WTC11 (cell line): ENCODE measurements at regions not wholly inside any gene's neighbourhood (a gene's known extent, or its start where the extent isn't known, plus 50 kb on each side); places are given as distances from the start of the nearest gene placed in this dataset.

Source experiments
- ATAC-seq: fragments of 200-7000 bp; cut with Tn5 transposase; 2 replicates; pipeline ENCODE4 v1.10.0; 2021; ENCODE audit warnings: mild to moderate bottlenecking, moderate library complexity
- CTCF ChIA-PET: fragments of 300-600 bp; sonication (Branson Sonifier 250); formaldehyde crosslinking; loops from one replicate; lab custom pipeline; 2021; ENCODE audit warnings: antibody characterized with exemption; lab: Charles Lee
- POLR2A ChIA-PET: fragments of 350-600 bp; sonication (Branson Sonifier 250); formaldehyde crosslinking; loops from one replicate; lab custom pipeline; 2021; ENCODE audit warnings: antibody characterized with exemption; lab: Charles Lee
- DNase-seq: peaks from one replicate; pipeline ENCODE4 v3.0.0; 2021; ENCODE audit warnings: low spot score
- H3K27ac Mint-ChIP-seq: 2 replicates; pipeline ENCODE4 v1.8.0; 2021; ENCODE audit warnings: mixed read lengths
- H3K27me3 Mint-ChIP-seq: 2 replicates; pipeline ENCODE4 v1.8.0; 2021; ENCODE audit warnings: low read depth, mild to moderate bottlenecking, moderate library complexity, mixed read lengths
- H3K36me3 Mint-ChIP-seq: 2 replicates; pipeline ENCODE4 v1.8.0; 2021; ENCODE audit warnings: mixed read lengths
- H3K4me1 Mint-ChIP-seq: 2 replicates; pipeline ENCODE4 v1.8.0; 2022; ENCODE audit warnings: mixed read lengths
- H3K4me3 Mint-ChIP-seq: 2 replicates; pipeline ENCODE4 v1.8.0; 2021; ENCODE audit warnings: mild to moderate bottlenecking, moderate library complexity, mixed read lengths
- H3K9me3 Mint-ChIP-seq: 2 replicates; pipeline ENCODE4 v1.8.0; 2021; ENCODE audit warnings: mixed read lengths
- CREB1 ChIP-seq: sonication (generic); formaldehyde crosslinking; IDR thresholded peaks from 2 replicates; pipeline ENCODE4 v1.8.0; 2023; ENCODE audit warnings: mild to moderate bottlenecking, missing genetic modification reagents
- HMGA2 ChIP-seq: fragments of 250-450 bp; sonication (Bioruptor Pico); IDR thresholded peaks from 2 replicates; pipeline ENCODE4 v1.4.0; 2021; ENCODE audit warnings: mild to moderate bottlenecking, moderate library complexity
- IRF2 ChIP-seq: sonication (generic); formaldehyde crosslinking; IDR thresholded peaks from 2 replicates; pipeline ENCODE4 v1.8.0; 2022; ENCODE audit warnings: low read depth, missing genetic modification reagents, borderline replicate concordance
- SMAD4 ChIP-seq: sonication (generic); formaldehyde crosslinking; IDR thresholded peaks from 2 replicates; pipeline ENCODE4 v1.8.0; 2022; ENCODE audit warnings: mild to moderate bottlenecking, missing genetic modification reagents
- TEAD1 ChIP-seq: sonication (generic); formaldehyde crosslinking; IDR thresholded peaks from 2 replicates; pipeline ENCODE4 v1.8.0; 2022; ENCODE audit warnings: mild to moderate bottlenecking, missing genetic modification reagents
- TP53 ChIP-seq: sonication (generic); formaldehyde crosslinking; IDR thresholded peaks from 2 replicates; pipeline ENCODE4 v1.8.1; 2023; ENCODE audit warnings: mild to moderate bottlenecking, missing genetic modification reagents
- ZNF121 ChIP-seq: sonication (generic); formaldehyde crosslinking; IDR thresholded peaks from 2 replicates; pipeline ENCODE4 v1.8.0; 2023; ENCODE audit warnings: missing genetic modification reagents
- ZNF396 ChIP-seq: fragments of 250-450 bp; sonication (Bioruptor Pico); IDR thresholded peaks from 2 replicates; pipeline ENCODE4 v1.8.0; 2021; ENCODE audit warnings: mild to moderate bottlenecking, moderate library complexity, borderline replicate concordance
- ZNF671 ChIP-seq: fragments of 250-450 bp; sonication (Bioruptor Pico); IDR thresholded peaks from 2 replicates; pipeline ENCODE4 v1.8.0; 2021; ENCODE audit warnings: mild to moderate bottlenecking
- TF ChIP-seq, protein P1 (sequence below): sonication (generic); formaldehyde crosslinking; IDR thresholded peaks from 2 replicates; pipeline ENCODE4 v1.8.1; 2022; ENCODE audit warnings: missing genetic modification reagents, borderline replicate concordance
- TF ChIP-seq, protein P2 (sequence below): sonication (generic); formaldehyde crosslinking; IDR thresholded peaks from 2 replicates; pipeline ENCODE4 v1.8.1; 2022; ENCODE audit warnings: low read depth, mild to moderate bottlenecking, moderate library complexity, missing genetic modification reagents, borderline replicate concordance
- TF ChIP-seq, protein P3 (sequence below): sonication (generic); formaldehyde crosslinking; IDR thresholded peaks from 2 replicates; pipeline ENCODE4 v1.8.0; 2023; ENCODE audit warnings: mild to moderate bottlenecking, missing genetic modification reagents
- TF ChIP-seq, protein P4 (sequence below): sonication (generic); formaldehyde crosslinking; IDR thresholded peaks from 2 replicates; pipeline ENCODE4 v1.8.0; 2023; ENCODE audit warnings: missing genetic modification reagents, mild to moderate bottlenecking, borderline replicate concordance
- TF ChIP-seq, protein P5 (sequence below): sonication (generic); formaldehyde crosslinking; IDR thresholded peaks from 2 replicates; pipeline ENCODE4 v1.8.1; 2023; ENCODE audit warnings: mild to moderate bottlenecking, moderate library complexity, missing genetic modification reagents
- TF ChIP-seq, protein P6 (sequence below): sonication (generic); formaldehyde crosslinking; IDR thresholded peaks from 2 replicates; pipeline ENCODE4 v1.8.1; 2023; ENCODE audit warnings: mild to moderate bottlenecking, missing genetic modification reagents

DNA sequence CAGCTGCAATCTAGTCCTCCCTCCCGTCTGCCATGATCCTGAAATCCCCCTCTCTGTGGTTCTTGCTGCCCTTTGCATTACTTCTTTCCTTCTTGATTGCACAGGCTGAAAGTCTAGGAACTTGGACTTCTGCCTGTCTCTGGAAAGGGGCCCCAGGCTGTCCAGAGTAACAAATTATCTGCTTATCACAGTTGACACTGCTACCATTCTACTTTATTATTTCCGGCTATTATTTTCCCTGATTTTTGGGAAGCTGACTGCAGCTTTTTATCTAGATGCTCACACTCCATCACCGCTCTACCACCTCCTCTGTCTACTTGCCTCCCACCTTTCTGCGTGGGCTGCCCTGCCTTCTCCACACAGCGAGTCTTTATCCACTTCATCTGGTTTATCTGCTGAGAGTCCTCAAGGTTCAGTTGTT is 202.1 kb upstream of the PLXNA2 start:
- Mint-ChIP-seq H3K27me3 (no peaks in the 10 kb centered on the region), H3K4me3 (no peak overlapping the region), H3K27ac (no peak overlapping the region), H3K4me1 (peaks cover 27% of the 10 kb centered on the region), H3K9me3 (peaks cover 35% of the 10 kb centered on the region), H3K36me3 (peaks cover 19% of the 10 kb centered on the region)
- POLR2A ChIA-PET = no interaction called here
- DNase-seq (no peak), ATAC-seq (no peak)
- TF ChIP-seq SMAD4 (no peak), CREB1 (no peak), ZNF121 (no peak), TEAD1 (CRISPR knock-in tag) (no peak), IRF2 (CRISPR knock-in tag) (no peak), ZNF396 (CRISPR knock-in tag) (no peak), TP53 (no peak), HMGA2 (no peak), ZNF671 (CRISPR knock-in tag) (no peak)
- TF ChIP-seq, protein P1, sequence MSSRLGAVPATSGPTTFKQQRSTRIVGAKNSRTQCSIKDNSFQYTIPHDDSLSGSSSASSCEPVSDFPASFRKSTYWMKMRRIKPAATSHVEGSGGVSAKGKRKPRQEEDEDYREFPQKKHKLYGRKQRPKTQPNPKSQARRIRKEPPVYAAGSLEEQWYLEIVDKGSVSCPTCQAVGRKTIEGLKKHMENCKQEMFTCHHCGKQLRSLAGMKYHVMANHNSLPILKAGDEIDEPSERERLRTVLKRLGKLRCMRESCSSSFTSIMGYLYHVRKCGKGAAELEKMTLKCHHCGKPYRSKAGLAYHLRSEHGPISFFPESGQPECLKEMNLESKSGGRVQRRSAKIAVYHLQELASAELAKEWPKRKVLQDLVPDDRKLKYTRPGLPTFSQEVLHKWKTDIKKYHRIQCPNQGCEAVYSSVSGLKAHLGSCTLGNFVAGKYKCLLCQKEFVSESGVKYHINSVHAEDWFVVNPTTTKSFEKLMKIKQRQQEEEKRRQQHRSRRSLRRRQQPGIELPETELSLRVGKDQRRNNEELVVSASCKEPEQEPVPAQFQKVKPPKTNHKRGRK (CRISPR knock-in tag) = no peak
- TF ChIP-seq, protein P2, sequence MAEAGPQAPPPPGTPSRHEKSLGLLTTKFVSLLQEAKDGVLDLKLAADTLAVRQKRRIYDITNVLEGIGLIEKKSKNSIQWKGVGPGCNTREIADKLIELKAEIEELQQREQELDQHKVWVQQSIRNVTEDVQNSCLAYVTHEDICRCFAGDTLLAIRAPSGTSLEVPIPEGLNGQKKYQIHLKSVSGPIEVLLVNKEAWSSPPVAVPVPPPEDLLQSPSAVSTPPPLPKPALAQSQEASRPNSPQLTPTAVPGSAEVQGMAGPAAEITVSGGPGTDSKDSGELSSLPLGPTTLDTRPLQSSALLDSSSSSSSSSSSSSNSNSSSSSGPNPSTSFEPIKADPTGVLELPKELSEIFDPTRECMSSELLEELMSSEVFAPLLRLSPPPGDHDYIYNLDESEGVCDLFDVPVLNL (CRISPR knock-in tag) = no peak
- TF ChIP-seq, protein P3, sequence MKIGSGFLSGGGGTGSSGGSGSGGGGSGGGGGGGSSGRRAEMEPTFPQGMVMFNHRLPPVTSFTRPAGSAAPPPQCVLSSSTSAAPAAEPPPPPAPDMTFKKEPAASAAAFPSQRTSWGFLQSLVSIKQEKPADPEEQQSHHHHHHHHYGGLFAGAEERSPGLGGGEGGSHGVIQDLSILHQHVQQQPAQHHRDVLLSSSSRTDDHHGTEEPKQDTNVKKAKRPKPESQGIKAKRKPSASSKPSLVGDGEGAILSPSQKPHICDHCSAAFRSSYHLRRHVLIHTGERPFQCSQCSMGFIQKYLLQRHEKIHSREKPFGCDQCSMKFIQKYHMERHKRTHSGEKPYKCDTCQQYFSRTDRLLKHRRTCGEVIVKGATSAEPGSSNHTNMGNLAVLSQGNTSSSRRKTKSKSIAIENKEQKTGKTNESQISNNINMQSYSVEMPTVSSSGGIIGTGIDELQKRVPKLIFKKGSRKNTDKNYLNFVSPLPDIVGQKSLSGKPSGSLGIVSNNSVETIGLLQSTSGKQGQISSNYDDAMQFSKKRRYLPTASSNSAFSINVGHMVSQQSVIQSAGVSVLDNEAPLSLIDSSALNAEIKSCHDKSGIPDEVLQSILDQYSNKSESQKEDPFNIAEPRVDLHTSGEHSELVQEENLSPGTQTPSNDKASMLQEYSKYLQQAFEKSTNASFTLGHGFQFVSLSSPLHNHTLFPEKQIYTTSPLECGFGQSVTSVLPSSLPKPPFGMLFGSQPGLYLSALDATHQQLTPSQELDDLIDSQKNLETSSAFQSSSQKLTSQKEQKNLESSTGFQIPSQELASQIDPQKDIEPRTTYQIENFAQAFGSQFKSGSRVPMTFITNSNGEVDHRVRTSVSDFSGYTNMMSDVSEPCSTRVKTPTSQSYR (CRISPR knock-in tag) = no peak
- TF ChIP-seq, protein P4, sequence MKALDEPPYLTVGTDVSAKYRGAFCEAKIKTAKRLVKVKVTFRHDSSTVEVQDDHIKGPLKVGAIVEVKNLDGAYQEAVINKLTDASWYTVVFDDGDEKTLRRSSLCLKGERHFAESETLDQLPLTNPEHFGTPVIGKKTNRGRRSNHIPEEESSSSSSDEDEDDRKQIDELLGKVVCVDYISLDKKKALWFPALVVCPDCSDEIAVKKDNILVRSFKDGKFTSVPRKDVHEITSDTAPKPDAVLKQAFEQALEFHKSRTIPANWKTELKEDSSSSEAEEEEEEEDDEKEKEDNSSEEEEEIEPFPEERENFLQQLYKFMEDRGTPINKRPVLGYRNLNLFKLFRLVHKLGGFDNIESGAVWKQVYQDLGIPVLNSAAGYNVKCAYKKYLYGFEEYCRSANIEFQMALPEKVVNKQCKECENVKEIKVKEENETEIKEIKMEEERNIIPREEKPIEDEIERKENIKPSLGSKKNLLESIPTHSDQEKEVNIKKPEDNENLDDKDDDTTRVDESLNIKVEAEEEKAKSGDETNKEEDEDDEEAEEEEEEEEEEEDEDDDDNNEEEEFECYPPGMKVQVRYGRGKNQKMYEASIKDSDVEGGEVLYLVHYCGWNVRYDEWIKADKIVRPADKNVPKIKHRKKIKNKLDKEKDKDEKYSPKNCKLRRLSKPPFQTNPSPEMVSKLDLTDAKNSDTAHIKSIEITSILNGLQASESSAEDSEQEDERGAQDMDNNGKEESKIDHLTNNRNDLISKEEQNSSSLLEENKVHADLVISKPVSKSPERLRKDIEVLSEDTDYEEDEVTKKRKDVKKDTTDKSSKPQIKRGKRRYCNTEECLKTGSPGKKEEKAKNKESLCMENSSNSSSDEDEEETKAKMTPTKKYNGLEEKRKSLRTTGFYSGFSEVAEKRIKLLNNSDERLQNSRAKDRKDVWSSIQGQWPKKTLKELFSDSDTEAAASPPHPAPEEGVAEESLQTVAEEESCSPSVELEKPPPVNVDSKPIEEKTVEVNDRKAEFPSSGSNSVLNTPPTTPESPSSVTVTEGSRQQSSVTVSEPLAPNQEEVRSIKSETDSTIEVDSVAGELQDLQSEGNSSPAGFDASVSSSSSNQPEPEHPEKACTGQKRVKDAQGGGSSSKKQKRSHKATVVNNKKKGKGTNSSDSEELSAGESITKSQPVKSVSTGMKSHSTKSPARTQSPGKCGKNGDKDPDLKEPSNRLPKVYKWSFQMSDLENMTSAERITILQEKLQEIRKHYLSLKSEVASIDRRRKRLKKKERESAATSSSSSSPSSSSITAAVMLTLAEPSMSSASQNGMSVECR (CRISPR knock-in tag) = no peak
- TF ChIP-seq, protein P5, sequence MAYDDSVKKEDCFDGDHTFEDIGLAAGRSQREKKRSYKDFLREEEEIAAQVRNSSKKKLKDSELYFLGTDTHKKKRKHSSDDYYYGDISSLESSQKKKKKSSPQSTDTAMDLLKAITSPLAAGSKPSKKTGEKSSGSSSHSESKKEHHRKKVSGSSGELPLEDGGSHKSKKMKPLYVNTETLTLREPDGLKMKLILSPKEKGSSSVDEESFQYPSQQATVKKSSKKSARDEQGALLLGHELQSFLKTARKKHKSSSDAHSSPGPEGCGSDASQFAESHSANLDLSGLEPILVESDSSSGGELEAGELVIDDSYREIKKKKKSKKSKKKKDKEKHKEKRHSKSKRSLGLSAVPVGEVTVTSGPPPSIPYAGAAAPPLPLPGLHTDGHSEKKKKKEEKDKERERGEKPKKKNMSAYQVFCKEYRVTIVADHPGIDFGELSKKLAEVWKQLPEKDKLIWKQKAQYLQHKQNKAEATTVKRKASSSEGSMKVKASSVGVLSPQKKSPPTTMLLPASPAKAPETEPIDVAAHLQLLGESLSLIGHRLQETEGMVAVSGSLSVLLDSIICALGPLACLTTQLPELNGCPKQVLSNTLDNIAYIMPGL (CRISPR knock-in tag) = no peak
- TF ChIP-seq, protein P6, sequence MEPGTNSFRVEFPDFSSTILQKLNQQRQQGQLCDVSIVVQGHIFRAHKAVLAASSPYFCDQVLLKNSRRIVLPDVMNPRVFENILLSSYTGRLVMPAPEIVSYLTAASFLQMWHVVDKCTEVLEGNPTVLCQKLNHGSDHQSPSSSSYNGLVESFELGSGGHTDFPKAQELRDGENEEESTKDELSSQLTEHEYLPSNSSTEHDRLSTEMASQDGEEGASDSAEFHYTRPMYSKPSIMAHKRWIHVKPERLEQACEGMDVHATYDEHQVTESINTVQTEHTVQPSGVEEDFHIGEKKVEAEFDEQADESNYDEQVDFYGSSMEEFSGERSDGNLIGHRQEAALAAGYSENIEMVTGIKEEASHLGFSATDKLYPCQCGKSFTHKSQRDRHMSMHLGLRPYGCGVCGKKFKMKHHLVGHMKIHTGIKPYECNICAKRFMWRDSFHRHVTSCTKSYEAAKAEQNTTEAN (CRISPR knock-in tag) = no peak
- CTCF ChIA-PET = interaction anchor here (0.9 to 1.4 kb wide), 2 partner anchors 26 to 30 kb away, joined by 3 read pairs; no protein-coding TSS in a partner anchor
